OCI-LY3 (cell line): ENCODE measurements at regions not wholly inside any gene's neighbourhood (a gene's known extent, or its start where the extent isn't known, plus 50 kb on each side); places are given as distances from the start of the nearest gene placed in this dataset.

Source experiments
- H2AFZ ChIP-seq: fragments of 200-600, 300-600 bp; shearing (Covaris generic); 2 replicates; pipeline ENCODE4 v1.6.0; 2014; ENCODE audit warnings: antibody characterized with exemption, low read depth, low read length
- H3K27ac ChIP-seq: fragments of 200-600, 300-600 bp; sonication (generic); 2 replicates; pipeline ENCODE4 v1.5.1; 2014; ENCODE audit warnings: mild to moderate bottlenecking, low read length, moderate library complexity, mixed read lengths
- H3K27me3 ChIP-seq: fragments of 200-600, 300-600 bp; sonication (generic); 2 replicates; pipeline ENCODE4 v1.6.1; 2014; ENCODE audit warnings: low read depth, low read length, mixed read lengths
- H3K36me3 ChIP-seq: fragments of 200-600, 300-600 bp; sonication (generic); replicated peaks from 2 replicates; pipeline ENCODE3; 2014; ENCODE audit warnings: low read depth, low read length, mixed read lengths
- H3K4me1 ChIP-seq: fragments of 300-600, 200-600 bp; sonication (generic); 2 replicates; pipeline ENCODE4 v1.6.1; 2014; ENCODE audit warnings: low read length, mixed read lengths
- H3K4me2 ChIP-seq: fragments of 200-600, 300-600 bp; sonication (generic); 2 replicates; pipeline ENCODE4 v1.6.1; 2014; ENCODE audit warnings: low read length, mixed read lengths
- H3K4me3 ChIP-seq: fragments of 300-600, 200-600 bp; sonication (generic); 2 replicates; pipeline ENCODE4 v1.5.1; 2014; ENCODE audit warnings: antibody characterized with exemption, mild to moderate bottlenecking, low read length, moderate library complexity
- H3K79me2 ChIP-seq: fragments of 300-600, 200-600 bp; shearing (Covaris generic); 2 replicates; pipeline ENCODE4 v1.6.1; 2014; ENCODE audit warnings: mild to moderate bottlenecking, low read length, mixed read lengths
- H3K9ac ChIP-seq: fragments of 300-600, 200-600 bp; shearing (Covaris generic); 2 replicates; pipeline ENCODE4 v1.6.0; 2014; ENCODE audit warnings: mild to moderate bottlenecking, low read length, moderate library complexity
- H3K9me3 ChIP-seq: fragments of 200-600, 300-600 bp; shearing (Covaris generic); 2 replicates; pipeline ENCODE4 v1.6.1; 2014; ENCODE audit warnings: low read length, mixed read lengths; ENCODE audit not compliant: insufficient read depth
- H4K20me1 ChIP-seq: fragments of 200-600, 300-600 bp; sonication (generic); 2 replicates; pipeline ENCODE4 v1.6.1; 2016; ENCODE audit warnings: low read length, mixed read lengths; ENCODE audit not compliant: insufficient read depth
- CTCF ChIP-seq: fragments of 200-600, 300-600 bp; sonication (generic); IDR thresholded peaks from 2 replicates; pipeline ENCODE4 v1.5.1; 2014; ENCODE audit warnings: antibody characterized with exemption, low read length, low read depth
- EZH2phosphoT487 ChIP-seq: fragments of 200-600 bp; shearing (Covaris generic); IDR thresholded peaks from 2 replicates; pipeline ENCODE4 v1.6.1; 2018; ENCODE audit warnings: antibody characterized with exemption, mixed run types, low read depth

GRCh38 chr5:4081059-4081458 is 485.4 kb downstream of the IRX1 start:
- H4K20me1 ChIP-seq = no peaks in the 10 kb centered on the region
- no peaks in the 10 kb centered on the region for H3K9me3 ChIP-seq
- no peaks in the 10 kb centered on the region for H3K79me2 ChIP-seq
- H3K4me1 ChIP-seq = no peaks in the 10 kb centered on the region
- TF ChIP-seq EZH2phosphoT487 (no peak), CTCF (no peak)
- H3K4me3 ChIP-seq = no peak overlapping the region
- H3K4me2 ChIP-seq = no peak overlapping the region
- no peak overlapping the region for H2AFZ ChIP-seq
- no peaks in the 10 kb centered on the region for H3K36me3 ChIP-seq
- no peak overlapping the region for H3K27ac ChIP-seq
- H3K27me3 ChIP-seq = no peaks in the 10 kb centered on the region
- H3K9ac ChIP-seq = no peak overlapping the region

- TF ChIP-seq EZH2phosphoT487 = no peak
- no peak for TF ChIP-seq CTCF
- no peaks in the 10 kb centered on the region for H3K9me3 ChIP-seq
Observed at GRCh38 chr5:4081466-4081865, 485.8 kb downstream of the IRX1 start.

GRCh38 chr5:4082966-4083564 is 487.4 kb downstream of the IRX1 start:
- Histone ChIP-seq H3K27me3 (no peaks in the 10 kb centered on the region), H3K4me1 (no peaks in the 10 kb centered on the region), H3K27ac (no peak overlapping the region), H3K79me2 (no peaks in the 10 kb centered on the region), H4K20me1 (no peaks in the 10 kb centered on the region), H3K4me3 (no peak overlapping the region), H3K9me3 (no peaks in the 10 kb centered on the region), H3K4me2 (no peak overlapping the region), H2AFZ (no peak overlapping the region), H3K36me3 (no peaks in the 10 kb centered on the region), H3K9ac (no peak overlapping the region)
- TF ChIP-seq EZH2phosphoT487 = no peak
- TF ChIP-seq CTCF = no peak

More at GRCh38 chr5:4081466-4081865, 485.8 kb downstream of the IRX1 start:
- H3K27me3 ChIP-seq = no peaks in the 10 kb centered on the region
- H3K27ac ChIP-seq = no peak overlapping the region
- H3K9ac ChIP-seq = no peak overlapping the region
- no peaks in the 10 kb centered on the region for H3K79me2 ChIP-seq
- no peaks in the 10 kb centered on the region for H4K20me1 ChIP-seq
- H2AFZ ChIP-seq = no peak overlapping the region
- no peak overlapping the region for H3K4me3 ChIP-seq
- no peaks in the 10 kb centered on the region for H3K36me3 ChIP-seq
- no peaks in the 10 kb centered on the region for H3K4me1 ChIP-seq
- H3K4me2 ChIP-seq = no peak overlapping the region

GRCh38 chr5:4083591-4084337 is 488.1 kb downstream of the IRX1 start:
- Histone ChIP-seq H3K36me3 (no peaks in the 10 kb centered on the region), H3K9ac (no peak overlapping the region), H3K4me3 (no peak overlapping the region), H3K4me1 (no peaks in the 10 kb centered on the region), H4K20me1 (no peaks in the 10 kb centered on the region), H3K27ac (no peak overlapping the region), H3K27me3 (no peaks in the 10 kb centered on the region), H2AFZ (no peak overlapping the region), H3K4me2 (no peak overlapping the region), H3K9me3 (no peaks in the 10 kb centered on the region), H3K79me2 (no peaks in the 10 kb centered on the region)
- no peak for TF ChIP-seq EZH2phosphoT487
- no peak for TF ChIP-seq CTCF
